ENCODE measurements at regions not wholly inside any gene's neighbourhood (a gene's known extent, or its start where the extent isn't known, plus 50 kb on each side); places are given as distances from the start of the nearest gene placed in this dataset.
"Not testable (repeated sequence)": the region's sequence is repeated elsewhere in the genome, so short reads cannot be mapped to it uniquely, and the experiment has no call there.

GRCh38 chr14:105882011-105882410 lies 355.6 kb downstream of the TMEM121 start:
- not testable (repeated sequence) for TF ChIP-seq POLR2AphosphoS5 (IDR thresholded peaks at IDR 0.05; ENCODE audit: insufficient read depth, low read depth, low read length)
- TF ChIP-seq, protein P1, sequence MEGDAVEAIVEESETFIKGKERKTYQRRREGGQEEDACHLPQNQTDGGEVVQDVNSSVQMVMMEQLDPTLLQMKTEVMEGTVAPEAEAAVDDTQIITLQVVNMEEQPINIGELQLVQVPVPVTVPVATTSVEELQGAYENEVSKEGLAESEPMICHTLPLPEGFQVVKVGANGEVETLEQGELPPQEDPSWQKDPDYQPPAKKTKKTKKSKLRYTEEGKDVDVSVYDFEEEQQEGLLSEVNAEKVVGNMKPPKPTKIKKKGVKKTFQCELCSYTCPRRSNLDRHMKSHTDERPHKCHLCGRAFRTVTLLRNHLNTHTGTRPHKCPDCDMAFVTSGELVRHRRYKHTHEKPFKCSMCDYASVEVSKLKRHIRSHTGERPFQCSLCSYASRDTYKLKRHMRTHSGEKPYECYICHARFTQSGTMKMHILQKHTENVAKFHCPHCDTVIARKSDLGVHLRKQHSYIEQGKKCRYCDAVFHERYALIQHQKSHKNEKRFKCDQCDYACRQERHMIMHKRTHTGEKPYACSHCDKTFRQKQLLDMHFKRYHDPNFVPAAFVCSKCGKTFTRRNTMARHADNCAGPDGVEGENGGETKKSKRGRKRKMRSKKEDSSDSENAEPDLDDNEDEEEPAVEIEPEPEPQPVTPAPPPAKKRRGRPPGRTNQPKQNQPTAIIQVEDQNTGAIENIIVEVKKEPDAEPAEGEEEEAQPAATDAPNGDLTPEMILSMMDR (IDR thresholded peaks at IDR 0.05; ENCODE audit: extremely low read depth in 1 of 2, insufficient read depth in 1 of 2, low read depth in 1 of 2, low read length in 2 of 2): not testable (repeated sequence)

Measured in endothelial cell of umbilical vein (primary cell).